GM18517 (cell line): ENCODE measurements at regions not wholly inside any gene's neighbourhood (a gene's known extent, or its start where the extent isn't known, plus 50 kb on each side); places are given as distances from the start of the nearest gene placed in this dataset.

Experiments
- ATAC-seq: cut with Tn5 transposase; IDR thresholded peaks from one replicate; pipeline ENCODE4 v1.9.1; 2021; ENCODE audit warnings: mild to moderate bottlenecking, moderate library complexity; ENCODE audit not compliant: unreplicated experiment

GRCh38 chr12:24424376-24424775 is 474.9 kb upstream of the SOX5 start:
- no peak for ATAC-seq

GRCh38 chr12:24423611-24424010 is 474.1 kb upstream of the SOX5 start:
- ATAC-seq, result no peak

- ATAC-seq, result no peak
These were observed 472.3 kb upstream of the SOX5 start for GRCh38 chr12:24421759-24422158.

DNA sequence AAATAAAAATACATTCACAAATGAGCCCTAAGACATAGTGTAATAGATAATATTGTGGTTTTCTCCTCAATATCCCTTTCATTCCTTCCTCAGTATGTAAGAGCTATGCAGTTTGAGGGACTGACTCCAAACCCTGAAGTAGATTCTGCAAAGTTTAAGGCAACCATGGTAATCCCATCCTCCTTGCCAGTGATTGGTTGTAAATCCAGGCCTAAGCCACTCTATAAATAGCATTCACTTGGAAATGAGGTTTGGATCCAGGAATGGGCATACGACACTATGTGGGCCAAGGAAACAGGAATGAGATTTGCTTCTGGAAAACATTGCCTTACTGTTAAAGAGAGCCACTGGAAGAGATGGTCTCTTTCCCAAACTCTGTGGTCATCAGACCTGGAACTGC is 468.7 kb upstream of the SOX5 start:
- ATAC-seq, result no peak

GRCh38 chr12:24416423-24417109 is 467.1 kb upstream of the SOX5 start:
- no peak for ATAC-seq

GRCh38 chr12:24415934-24416333 is 466.5 kb upstream of the SOX5 start:
- no peak for ATAC-seq

DNA sequence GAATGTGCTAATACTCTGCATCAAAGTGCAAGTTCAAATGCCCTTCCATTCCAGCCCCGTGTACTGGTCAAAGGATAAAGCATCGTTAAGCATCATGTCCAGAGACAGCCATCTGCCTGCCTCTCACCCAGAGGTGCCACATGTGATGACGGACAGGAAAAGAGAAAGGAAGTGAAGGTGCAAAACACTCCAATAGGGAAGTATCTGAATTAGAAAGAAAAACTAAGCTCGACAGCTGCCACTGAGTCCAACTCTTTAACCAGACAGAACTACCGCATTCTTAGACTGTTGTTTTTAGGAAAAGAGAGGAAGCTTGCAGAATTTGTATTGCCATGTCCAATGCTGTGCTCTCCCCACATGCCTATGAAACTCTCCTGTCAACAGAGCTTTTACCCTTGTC is 465.0 kb upstream of the SOX5 start:
- no peak for ATAC-seq

DNA sequence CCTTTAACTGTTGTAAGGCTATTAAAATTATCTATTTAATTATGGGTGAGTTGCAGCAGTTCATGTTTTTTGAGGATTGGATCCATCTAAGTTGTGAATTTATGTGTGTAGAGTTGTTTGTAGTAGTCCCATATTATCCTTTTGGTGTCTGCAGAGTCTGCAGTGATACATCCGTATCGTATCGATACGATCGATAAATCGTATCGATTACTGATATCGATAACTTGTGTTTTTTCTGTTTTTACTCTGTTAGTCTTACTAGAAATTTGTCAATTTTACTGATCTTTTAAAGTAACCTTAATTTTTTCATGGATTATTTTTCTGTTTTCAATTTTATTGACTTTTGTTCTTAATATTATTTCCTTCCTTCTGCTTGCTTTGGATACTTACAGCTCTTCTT is 462.5 kb upstream of the SOX5 start:
- no peak for ATAC-seq

DNA sequence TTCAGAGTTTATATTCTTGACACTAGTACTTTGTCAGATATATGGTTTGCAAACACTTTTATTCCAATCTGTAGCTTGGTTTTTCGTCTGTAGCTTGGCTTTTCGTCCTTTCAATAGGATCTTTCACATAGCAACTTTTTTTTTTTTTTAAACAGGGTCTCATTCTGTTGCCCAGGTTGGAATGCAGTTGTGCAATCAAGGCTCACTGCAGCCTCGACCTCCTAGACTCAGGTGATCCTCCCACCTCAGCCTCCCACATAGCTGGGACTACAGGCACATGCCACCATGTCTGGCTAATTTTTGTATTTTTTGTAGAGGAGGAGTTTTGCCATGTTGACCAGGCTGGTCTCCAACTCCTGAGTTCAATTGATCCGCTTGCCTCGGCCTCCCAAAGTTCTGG is 460.4 kb upstream of the SOX5 start:
- no peak for ATAC-seq

- no peak for ATAC-seq
These were observed 458.8 kb upstream of the SOX5 start for GRCh38 chr12:24408305-24408704.

- no peak for ATAC-seq
These were observed 458.4 kb upstream of the SOX5 start for GRCh38 chr12:24407884-24408283.

DNA sequence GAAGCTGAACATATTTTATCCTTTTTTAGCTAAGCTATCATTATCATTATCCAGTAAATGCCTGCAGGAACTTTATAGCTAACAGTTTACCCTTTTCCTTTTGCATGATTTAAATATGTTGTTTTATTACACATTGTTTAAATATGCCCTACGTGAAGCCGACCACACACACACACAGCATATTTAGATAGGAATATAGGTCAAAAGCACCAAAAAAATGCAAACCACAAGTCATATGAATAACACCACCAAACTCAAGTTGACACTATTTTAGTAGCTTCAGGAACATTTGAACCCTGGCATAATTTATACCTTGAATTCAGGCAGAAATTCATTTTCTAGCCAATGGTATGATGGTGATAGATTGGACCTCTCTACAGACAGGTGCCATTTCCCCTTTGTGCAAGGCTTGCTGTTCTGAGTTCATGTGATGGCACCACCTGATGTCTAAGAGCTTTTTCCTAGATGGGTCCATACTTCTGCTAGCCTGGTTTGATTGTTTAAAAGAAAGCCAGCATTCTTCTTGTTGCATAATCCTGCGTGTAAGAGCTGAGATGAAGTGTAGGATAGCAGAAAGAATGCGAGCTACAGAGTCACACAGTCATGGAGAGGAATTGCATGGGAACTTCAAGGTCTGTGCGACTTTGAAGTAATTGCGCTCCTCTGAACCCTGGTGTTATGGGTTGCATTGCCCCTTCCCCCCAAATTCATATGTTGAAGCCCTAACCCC is 454.8 kb upstream of the SOX5 start:
- ATAC-seq, result no peak

GRCh38 chr12:24400533-24400932 is 451.1 kb upstream of the SOX5 start:
- ATAC-seq, result no peak

- no peak for ATAC-seq
These were observed 449.1 kb upstream of the SOX5 start for GRCh38 chr12:24398605-24399004.

DNA sequence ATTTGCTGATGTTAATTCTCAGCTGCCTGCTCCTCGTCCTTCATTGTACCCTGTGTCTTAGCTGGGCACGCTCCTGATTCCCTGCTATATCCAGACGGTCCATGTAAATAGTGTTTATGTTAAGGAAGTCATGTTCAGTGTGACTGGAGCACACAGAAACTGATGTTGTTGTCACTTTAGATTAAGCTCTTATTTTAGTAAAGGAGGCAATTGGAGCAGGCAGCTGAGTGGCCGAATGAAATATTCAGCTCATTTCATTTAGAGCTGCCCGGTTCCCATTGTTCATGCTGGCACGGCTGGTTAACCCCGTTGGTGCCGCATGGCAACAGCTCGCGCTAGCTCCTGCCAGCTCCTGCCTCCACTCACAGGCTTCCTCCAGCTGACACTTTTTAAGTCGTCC is 446.8 kb upstream of the SOX5 start:
- ATAC-seq, result no peak

- no peak for ATAC-seq
These were observed 444.8 kb upstream of the SOX5 start for GRCh38 chr12:24394246-24394645.

DNA sequence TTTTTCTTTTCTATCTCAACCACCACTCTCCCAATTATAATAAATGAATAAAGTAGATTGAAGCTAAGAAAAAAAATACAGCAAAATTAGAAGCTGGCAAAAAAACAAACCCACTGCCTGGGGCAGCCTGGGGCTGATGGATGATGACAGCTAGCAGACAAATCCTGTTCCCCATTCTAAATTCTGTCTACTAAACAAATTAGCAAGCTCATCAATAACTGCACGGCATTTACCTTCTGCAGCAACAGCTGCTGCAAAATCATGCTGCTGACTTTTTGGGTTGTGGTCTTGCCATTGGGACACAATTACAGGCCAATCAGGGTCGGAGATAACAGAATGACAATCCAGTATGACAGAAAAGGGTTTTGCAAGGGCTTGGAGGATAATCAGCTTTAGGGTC is 443.6 kb upstream of the SOX5 start:
- ATAC-seq, result no peak

GRCh38 chr12:24389394-24389793 is 439.9 kb upstream of the SOX5 start:
- ATAC-seq, result no peak

DNA sequence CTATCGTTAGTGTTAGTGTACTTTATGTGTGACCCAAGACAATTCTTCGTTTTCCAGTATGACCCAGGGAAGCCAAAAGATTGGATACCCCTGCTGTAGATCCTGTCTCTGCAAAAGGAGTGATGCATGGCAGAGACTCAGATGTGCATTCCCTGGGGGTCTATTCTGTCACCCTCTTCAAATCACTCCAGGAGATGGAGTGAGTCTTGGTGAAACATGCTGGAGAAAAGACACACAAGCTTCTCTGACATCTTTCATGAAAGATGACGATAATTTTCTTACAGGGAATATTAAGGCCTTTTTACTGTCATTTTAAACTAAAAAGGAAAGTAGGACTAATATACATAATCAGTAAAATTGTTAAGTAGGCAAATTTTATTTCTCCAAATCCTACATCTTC is 437.9 kb upstream of the SOX5 start:
- ATAC-seq, result no peak

DNA sequence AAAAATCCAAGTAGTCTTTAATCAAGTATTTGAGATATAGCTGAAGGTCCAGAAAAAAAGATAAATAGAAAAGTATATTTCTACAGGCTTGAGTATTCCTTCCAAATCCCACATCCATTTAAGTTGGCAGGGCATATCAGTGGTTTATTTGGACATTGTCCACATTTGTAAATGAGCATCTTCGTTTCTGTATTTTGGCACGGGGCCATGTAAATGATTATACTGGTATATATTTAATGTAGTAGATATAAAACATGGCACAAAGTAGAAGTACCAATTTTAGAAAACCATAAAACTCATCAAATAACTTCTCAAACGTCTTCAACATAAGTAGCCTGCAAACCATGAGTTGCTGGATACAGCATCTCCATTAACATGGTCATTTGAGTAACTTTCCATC is 437.4 kb upstream of the SOX5 start:
- ATAC-seq, result no peak

DNA sequence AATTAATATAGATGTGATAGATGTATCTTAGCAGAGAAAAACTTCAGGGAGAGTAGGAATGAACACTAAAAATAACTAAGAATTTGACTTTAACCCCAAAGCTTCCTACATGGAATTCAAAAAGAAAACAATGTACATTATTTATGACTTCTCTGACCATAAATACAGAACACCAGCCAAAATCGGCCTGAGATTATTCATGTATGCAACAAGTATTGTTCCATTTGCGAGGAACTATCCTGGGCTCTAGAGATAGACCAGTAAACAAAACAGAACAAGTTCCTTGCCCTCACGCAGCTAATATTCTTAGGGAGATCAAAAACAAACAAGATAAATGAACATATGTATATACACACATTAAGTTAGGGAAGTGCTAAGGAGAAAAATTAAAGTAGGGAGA is 432.3 kb upstream of the SOX5 start:
- ATAC-seq, result no peak

GRCh38 chr12:24379861-24380521 is 430.5 kb upstream of the SOX5 start:
- ATAC-seq, result no peak
